Body of pancreas (tissue), 4 donors: ENCODE measurements at regions not wholly inside any gene's neighbourhood (a gene's known extent, or its start where the extent isn't known, plus 50 kb on each side); places are given as distances from the start of the nearest gene placed in this dataset.

ENCODE experiments used
- ATAC-seq: fragments of 150-250 bp; one replicate; pipeline ENCODE4 v1.9.1; 2016
- DNase-seq, 4 donors: peaks; one replicate each; pipeline ENCODE4 v3.0.0-alpha.2; 2019
- H3K27ac ChIP-seq, 4 donors: fragments of 200-600 bp; sonication (generic); 1 replicate in 3 of 4; 2 replicates in 1 of 4; pipeline versions ENCODE4 v1.5.1 to v1.6.1; 2016 to 2019; ENCODE audit warnings: mild to moderate bottlenecking in 1 of 4, mixed read lengths in 1 of 4, moderate library complexity in 1 of 4
- H3K27me3 ChIP-seq, 2 donors: fragments of 200-600 bp; sonication (generic); one replicate each; pipeline ENCODE4 v1.6.0; 2016; ENCODE audit warnings: mild to moderate bottlenecking in 1 of 2
- H3K36me3 ChIP-seq, 2 donors: fragments of 200-600 bp; sonication (generic); replicated peaks in 1 of 2; 2 replicates each; pipeline ENCODE4 v1.5.1; 2016; ENCODE audit warnings: low read depth in 2 of 2; ENCODE audit not compliant: insufficient read depth in 1 of 2
- H3K4me1 ChIP-seq: fragments of 200-600 bp; sonication (generic); one replicate; pipeline ENCODE4 v1.6.0; 2016
- H3K4me3 ChIP-seq, 2 donors: fragments of 200-600 bp; sonication (generic); 1 replicate in 1 of 2; 2 replicates in 1 of 2; pipeline ENCODE4 v1.5.1; 2016 to 2019
- H3K9me3 ChIP-seq, 3 donors: fragments of 200-600 bp; sonication (generic); 1 replicate in 2 of 3; 2 replicates in 1 of 3; pipeline ENCODE4 v1.5.1; 2016
- CTCF ChIP-seq, 7 experiments: fragments of 450-650 bp in 4 of 7; fragments of 200-600 bp in 3 of 7; sonication (generic) in 3 of 7; IDR thresholded peaks; one replicate each; pipeline ENCODE4 v1.5.1; 2016 to 2019; ENCODE audit warnings: antibody characterized with exemption in 7 of 7
- POLR2A ChIP-seq, 3 donors: fragments of 450-650 bp; IDR thresholded peaks; one replicate each; pipeline ENCODE4 v1.6.1; 2016; ENCODE audit warnings: antibody characterized with exemption in 3 of 3, mild to moderate bottlenecking in 2 of 3
- WGBS, 2 donors: methylation state at CpG; one replicate each; pipeline ENCODE4 v1.1.5; 2017; 5-methylcytosine and 5-hydroxymethylcytosine counted together
- intact Hi-C: fragments of 100-400 bp; cut with DNase I; formaldehyde crosslinking; loops from one replicate; pipeline ENCODE4 v1.15.1; 2023

- intact Hi-C loops: no loop called here
- Histone ChIP-seq H3K27ac (no peak overlapping the region), H3K4me3 (no peak overlapping the region), H3K27me3 (no peaks in the 10 kb centered on the region), H3K4me1 (no peaks in the 10 kb centered on the region), H3K9me3 (no peaks in the 10 kb centered on the region), H3K36me3 (no peaks in the 10 kb centered on the region)
- 63 to 74% methylated on average over 1 of the region's 1 CpG for WGBS, 2 donors
- TF ChIP-seq CTCF (IDR thresholded peaks at IDR 0.05) (no peak), POLR2A (IDR thresholded peaks at IDR 0.05) (no peak)
- no peak for DNase-seq
- no peak for ATAC-seq
Observed at GRCh38 chr3:110793611-110794010, 278.0 kb upstream of the NECTIN3 start.

GRCh38 chr3:110795163-110795562, 276.5 kb upstream of the NECTIN3 start:
- ATAC-seq (no peak), DNase-seq (no peak)
- intact Hi-C loops: no loop called here
- H3K36me3 ChIP-seq: no peaks in the 10 kb centered on the region
- H3K27ac ChIP-seq: no peak overlapping the region
- H3K9me3 ChIP-seq: no peaks in the 10 kb centered on the region
- TF ChIP-seq CTCF (IDR thresholded peaks at IDR 0.05): no peak
- TF ChIP-seq POLR2A (IDR thresholded peaks at IDR 0.05): no peak
- WGBS, 2 donors: 79 to 84% methylated on average over 2 of the region's 2 CpGs
- no peak overlapping the region for H3K4me3 ChIP-seq
- no peaks in the 10 kb centered on the region for H3K27me3 ChIP-seq
- no peaks in the 10 kb centered on the region for H3K4me1 ChIP-seq

- Histone ChIP-seq H3K27me3 (no peaks in the 10 kb centered on the region), H3K4me1 (no peaks in the 10 kb centered on the region), H3K27ac (no peak overlapping the region), H3K36me3 (no peaks in the 10 kb centered on the region), H3K9me3 (no peaks in the 10 kb centered on the region), H3K4me3 (no peak overlapping the region)
- WGBS, 2 donors: 91 to 97% methylated on average over 2 of the region's 2 CpGs
- ATAC-seq (no peak), DNase-seq (no peak)
- TF ChIP-seq POLR2A (IDR thresholded peaks at IDR 0.05) (no peak), CTCF (IDR thresholded peaks at IDR 0.05) (no peak)
- intact Hi-C loops: no loop called here
Observed at GRCh38 chr3:110799271-110799670, 272.3 kb upstream of the NECTIN3 start.

GRCh38 chr3:110804856-110805255, 266.8 kb upstream of the NECTIN3 start:
- no peak for ATAC-seq
- H3K27ac ChIP-seq: no peak overlapping the region
- H3K36me3 ChIP-seq: no peaks in the 10 kb centered on the region
- no peaks in the 10 kb centered on the region for H3K9me3 ChIP-seq
- H3K4me1 ChIP-seq: no peaks in the 10 kb centered on the region
- 77 to 78% methylated on average over 2 of the region's 2 CpGs for WGBS, 2 donors
- TF ChIP-seq POLR2A (IDR thresholded peaks at IDR 0.05) (no peak), CTCF (IDR thresholded peaks at IDR 0.05) (no peak)
- no peak for DNase-seq
- H3K4me3 ChIP-seq: no peak overlapping the region
- no peaks in the 10 kb centered on the region for H3K27me3 ChIP-seq
- intact Hi-C loops: no loop called here

- Histone ChIP-seq H3K27me3 (no peaks in the 10 kb centered on the region), H3K4me1 (no peaks in the 10 kb centered on the region), H3K36me3 (no peaks in the 10 kb centered on the region), H3K9me3 (no peaks in the 10 kb centered on the region), H3K27ac (no peak overlapping the region), H3K4me3 (no peak overlapping the region)
- TF ChIP-seq CTCF (IDR thresholded peaks at IDR 0.05): no peak
- TF ChIP-seq POLR2A (IDR thresholded peaks at IDR 0.05): no peak
- DNase-seq (no peak), ATAC-seq (no peak)
- intact Hi-C loops: no loop called here
Observed at GRCh38 chr3:110806924-110807323, 264.7 kb upstream of the NECTIN3 start.
